OCI-LY7 (cell line): ENCODE measurements at regions not wholly inside any gene's neighbourhood (a gene's known extent, or its start where the extent isn't known, plus 50 kb on each side); places are given as distances from the start of the nearest gene placed in this dataset.

Experiments
- BruUV-seq: library from RNA; stranded (reverse); fragments of 400-500 nt; replicated peaks from 2 replicates; lab custom pipeline; 2021; lab: Mats Ljungman, UMichigan
- CTCF ChIA-PET: fragments of 300-600 bp; sonication (Branson Sonifier 250); formaldehyde crosslinking; loops from one replicate; lab custom pipeline; 2022; ENCODE audit warnings: antibody characterized with exemption; ENCODE audit not compliant: unreplicated experiment; lab: Charles Lee
- POLR2A ChIA-PET: fragments of 300-600 bp; sonication (Branson Sonifier 250); formaldehyde crosslinking; loops from one replicate; lab custom pipeline; 2022; ENCODE audit warnings: antibody characterized with exemption; lab: Charles Lee
- DNase-seq: peaks from one replicate; pipeline ENCODE4 v3.0.0-alpha.2; 2015; ENCODE audit warnings: low spot score
- H2AFZ ChIP-seq: fragments of 200-600 bp; sonication (generic), shearing (Covaris generic); 2 replicates; pipeline ENCODE4 v1.6.1; 2014; ENCODE audit warnings: mild to moderate bottlenecking, antibody characterized with exemption, low read length, moderate library complexity
- H3K27ac ChIP-seq: fragments of 200-600 bp; sonication (generic); 2 replicates; pipeline ENCODE4 v1.5.1; 2014; ENCODE audit warnings: mixed run types, low read depth, mild to moderate bottlenecking, moderate library complexity, low read length, inconsistent platforms; ENCODE audit not compliant: poor library complexity, severe bottlenecking
- H3K36me3 ChIP-seq: fragments of 200-600 bp; sonication (generic); 2 replicates; pipeline ENCODE4 v1.6.1; 2014; ENCODE audit warnings: mild to moderate bottlenecking, antibody characterized with exemption, low read length, moderate library complexity, mixed read lengths; ENCODE audit not compliant: insufficient read depth
- H3K4me1 ChIP-seq: fragments of 200-600 bp; sonication (generic); 2 replicates; pipeline ENCODE4 v1.5.1; 2014; ENCODE audit warnings: mild to moderate bottlenecking, low read length; ENCODE audit not compliant: insufficient read depth, poor library complexity, severe bottlenecking
- H3K4me2 ChIP-seq: fragments of 200-600 bp; sonication (generic); 2 replicates; pipeline ENCODE4 v1.6.1; 2014; ENCODE audit warnings: mild to moderate bottlenecking, low read length
- H3K4me3 ChIP-seq: fragments of 200-600 bp; sonication (generic); 2 replicates; pipeline ENCODE4 v1.5.1; 2014; ENCODE audit warnings: mild to moderate bottlenecking, low read depth, low read length; ENCODE audit not compliant: poor library complexity, severe bottlenecking
- H3K79me2 ChIP-seq: fragments of 200-600 bp; sonication (generic); 2 replicates; pipeline ENCODE4 v1.6.1; 2016; ENCODE audit warnings: low read depth, mild to moderate bottlenecking, low read length, moderate library complexity, mixed read lengths; ENCODE audit not compliant: insufficient read depth
- H3K9me2 ChIP-seq: fragments of 200-600 bp; sonication (generic); 2 replicates; pipeline ENCODE4 v1.6.1; 2016; ENCODE audit warnings: mild to moderate bottlenecking, low read length, mixed read lengths; ENCODE audit not compliant: insufficient read depth
- H3K9me3 ChIP-seq: fragments of 200-600 bp; sonication (generic); 2 replicates; pipeline ENCODE4 v1.6.1; 2014; ENCODE audit warnings: mild to moderate bottlenecking, mixed run types, low read length, mixed read lengths
- H4K20me1 ChIP-seq: fragments of 200-600 bp; sonication (generic); 2 replicates; pipeline ENCODE4 v1.6.1; 2014; ENCODE audit warnings: mild to moderate bottlenecking, antibody characterized with exemption, low read length, moderate library complexity, mixed read lengths; ENCODE audit not compliant: insufficient read depth
- EZH2phosphoT487 ChIP-seq: fragments of 200-600 bp; sonication (generic); IDR thresholded peaks from 2 replicates; pipeline ENCODE4 v1.6.1; 2018; ENCODE audit warnings: low read depth, borderline replicate concordance, mild to moderate bottlenecking, mixed run types, antibody characterized with exemption, low read length, moderate library complexity, mixed read lengths
- intact Hi-C: fragments of 100-400 bp; cut with micrococcal nuclease; formaldehyde crosslinking; loops from one replicate; pipeline ENCODE4 v1.10.0; 2022; ENCODE audit not compliant: unreplicated experiment
- TF ChIP-seq, protein P1 (sequence below): fragments of 200-600 bp; sonication (generic); conservative IDR thresholded peaks from 2 replicates; pipeline ENCODE4 v1.5.1; 2014; ENCODE audit warnings: mild to moderate bottlenecking, antibody characterized with exemption, low read length, moderate library complexity, mixed read lengths

DNA sequence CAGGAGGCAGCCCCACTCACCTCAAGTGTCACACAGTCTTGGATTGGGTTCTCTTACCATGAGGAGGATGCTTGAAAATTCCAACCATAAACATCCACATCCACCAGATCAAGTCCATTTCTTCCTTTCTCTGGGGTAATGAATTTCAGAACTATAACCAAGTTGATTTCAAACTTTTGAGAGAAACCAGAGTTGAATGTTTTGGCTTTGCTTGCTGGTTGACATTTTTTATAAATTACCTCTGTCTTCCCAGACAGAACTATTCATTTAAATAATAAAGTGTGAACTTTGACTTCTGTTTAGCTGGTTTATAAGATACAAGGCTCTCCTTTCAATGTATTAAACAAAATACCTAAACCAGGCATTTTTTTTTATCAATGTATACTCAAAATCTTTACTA, 550.7 kb downstream of the KCTD12 start:
- H3K4me2 ChIP-seq, result no peak overlapping the region
- no TSS peak for BruUV-seq
- DNase-seq, result no peak
- ChIA-PET CTCF (no interaction called here), POLR2A (interaction anchor here (0.6 kb wide), 1 partner anchor 57 kb away, joined by 3 read pairs; no protein-coding TSS in a partner anchor)
- H3K79me2 ChIP-seq, result no peaks in the 10 kb centered on the region
- 0 out of 2 replicates have a peak overlapping the region, but pooled peaks have one; percentile 12 for H2AFZ ChIP-seq
- no peaks in the 10 kb centered on the region for H3K36me3 ChIP-seq
- no peaks in the 10 kb centered on the region for H3K9me2 ChIP-seq
- intact Hi-C loops, result no loop called here
- peaks cover 54% of the 10 kb centered on the region for H3K4me1 ChIP-seq
- no peaks in the 10 kb centered on the region for H4K20me1 ChIP-seq
- H3K4me3 ChIP-seq, result no peak overlapping the region
- peaks cover 6% of the 10 kb centered on the region; the same call in 1 of the 2 replicates for H3K9me3 ChIP-seq
- TF ChIP-seq EZH2phosphoT487, result no peak
- TF ChIP-seq, protein P1, sequence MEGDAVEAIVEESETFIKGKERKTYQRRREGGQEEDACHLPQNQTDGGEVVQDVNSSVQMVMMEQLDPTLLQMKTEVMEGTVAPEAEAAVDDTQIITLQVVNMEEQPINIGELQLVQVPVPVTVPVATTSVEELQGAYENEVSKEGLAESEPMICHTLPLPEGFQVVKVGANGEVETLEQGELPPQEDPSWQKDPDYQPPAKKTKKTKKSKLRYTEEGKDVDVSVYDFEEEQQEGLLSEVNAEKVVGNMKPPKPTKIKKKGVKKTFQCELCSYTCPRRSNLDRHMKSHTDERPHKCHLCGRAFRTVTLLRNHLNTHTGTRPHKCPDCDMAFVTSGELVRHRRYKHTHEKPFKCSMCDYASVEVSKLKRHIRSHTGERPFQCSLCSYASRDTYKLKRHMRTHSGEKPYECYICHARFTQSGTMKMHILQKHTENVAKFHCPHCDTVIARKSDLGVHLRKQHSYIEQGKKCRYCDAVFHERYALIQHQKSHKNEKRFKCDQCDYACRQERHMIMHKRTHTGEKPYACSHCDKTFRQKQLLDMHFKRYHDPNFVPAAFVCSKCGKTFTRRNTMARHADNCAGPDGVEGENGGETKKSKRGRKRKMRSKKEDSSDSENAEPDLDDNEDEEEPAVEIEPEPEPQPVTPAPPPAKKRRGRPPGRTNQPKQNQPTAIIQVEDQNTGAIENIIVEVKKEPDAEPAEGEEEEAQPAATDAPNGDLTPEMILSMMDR, result no peak
- H3K27ac ChIP-seq, result no peak overlapping the region

DNA sequence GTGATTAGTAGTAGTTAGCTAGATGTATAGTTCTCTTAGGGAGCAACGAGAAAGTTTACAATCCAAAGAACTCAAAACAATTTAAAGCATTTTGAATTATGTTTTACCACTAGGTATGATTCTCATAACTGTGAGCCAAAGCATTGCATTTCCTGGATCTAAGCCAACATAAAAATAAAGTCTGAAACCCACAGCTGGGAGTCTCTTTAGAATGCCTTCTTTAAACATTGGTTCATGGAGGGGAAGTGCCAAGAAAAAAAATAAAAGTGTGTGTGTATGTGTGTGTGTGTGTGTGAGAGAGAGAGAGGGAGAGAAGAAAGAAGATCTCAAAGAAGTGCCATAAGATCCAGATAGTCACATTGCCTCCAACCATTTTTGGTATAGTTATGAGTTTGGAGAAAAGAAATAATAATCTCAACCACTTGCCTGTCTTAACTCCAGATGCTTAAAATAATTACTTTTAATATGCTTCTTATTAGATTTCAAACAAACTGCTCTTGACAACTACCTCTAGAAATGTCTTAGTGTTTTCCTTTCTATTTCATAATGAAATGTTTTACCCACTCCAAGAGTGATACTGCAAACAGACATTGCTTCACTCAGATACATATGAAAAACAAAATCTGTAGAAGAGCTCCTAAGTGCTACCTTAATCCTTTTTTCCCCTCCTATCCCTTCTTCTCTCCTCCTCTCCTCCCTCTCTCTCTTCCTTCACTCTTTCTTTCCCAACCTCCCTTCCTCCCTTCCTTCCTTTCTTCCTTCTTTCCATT, 554.1 kb downstream of the KCTD12 start:
- peak overlapping the region; percentile 43 for H2AFZ ChIP-seq
- H3K4me1 ChIP-seq, result peaks cover 21% of the 10 kb centered on the region
- TF ChIP-seq, protein P1, result no peak
- TF ChIP-seq EZH2phosphoT487, result no peak
- peak overlapping the region; percentile 51 for H3K4me2 ChIP-seq
- no peaks in the 10 kb centered on the region for H3K36me3 ChIP-seq
- BruUV-seq, result no TSS peak
- no peaks in the 10 kb centered on the region for H3K9me2 ChIP-seq
- intact Hi-C loops, result no loop called here
- H3K4me3 ChIP-seq, result no peak overlapping the region
- H3K9me3 ChIP-seq, result no peaks in the 10 kb centered on the region
- no peaks in the 10 kb centered on the region for H4K20me1 ChIP-seq
- DNase-seq, result peak; percentile 52
- ChIA-PET POLR2A (interaction anchor here (0.7 kb wide), 1 partner anchor 782 kb away, joined by 4 read pairs; no protein-coding TSS in a partner anchor), CTCF (no interaction called here)
- no peak overlapping the region for H3K27ac ChIP-seq
- no peaks in the 10 kb centered on the region for H3K79me2 ChIP-seq

DNA sequence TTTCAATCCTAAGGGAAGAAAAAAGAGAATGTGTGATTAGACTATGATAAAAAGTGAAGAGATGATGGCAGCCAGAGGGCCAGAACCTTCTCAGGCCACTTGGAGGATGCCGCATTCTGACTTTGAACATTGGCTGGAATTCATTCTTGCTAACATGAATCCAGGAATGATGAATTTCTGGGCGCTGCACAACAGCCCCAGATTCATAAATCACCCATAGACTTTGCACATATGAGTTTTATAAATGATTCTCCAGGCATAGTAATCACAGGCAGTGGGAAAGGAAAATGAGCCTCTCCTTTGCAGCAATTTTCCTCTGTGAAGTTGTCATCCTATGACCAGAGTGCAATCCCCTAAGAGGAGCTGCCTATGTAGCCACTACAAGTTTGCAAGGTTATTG, 555.4 kb downstream of the KCTD12 start:
- no peak overlapping the region for H2AFZ ChIP-seq
- H3K9me3 ChIP-seq, result no peaks in the 10 kb centered on the region

More for the DNA sequence above, 555.4 kb downstream of the KCTD12 start:
- no peaks in the 10 kb centered on the region for H3K9me2 ChIP-seq
- no peaks in the 10 kb centered on the region for H3K36me3 ChIP-seq
- intact Hi-C loops, result no loop called here
- no TSS peak for BruUV-seq
- CTCF ChIA-PET, result no interaction called here
- no peak overlapping the region for H3K4me2 ChIP-seq
- peaks cover 19% of the 10 kb centered on the region for H3K4me1 ChIP-seq
- no peak for TF ChIP-seq EZH2phosphoT487
- TF ChIP-seq, protein P1, result no peak
- no peaks in the 10 kb centered on the region for H3K79me2 ChIP-seq
- no peaks in the 10 kb centered on the region for H4K20me1 ChIP-seq
- H3K4me3 ChIP-seq, result no peak overlapping the region
- POLR2A ChIA-PET, result interaction anchor here (1.2 kb wide), 1 partner anchor 10 kb away, joined by 3 read pairs; no protein-coding TSS in a partner anchor
- no peak for DNase-seq
- H3K27ac ChIP-seq, result no peak overlapping the region
